ENCODE measurements at regions not wholly inside any gene's neighbourhood (a gene's known extent, or its start where the extent isn't known, plus 50 kb on each side); places are given as distances from the start of the nearest gene placed in this dataset.

DNA sequence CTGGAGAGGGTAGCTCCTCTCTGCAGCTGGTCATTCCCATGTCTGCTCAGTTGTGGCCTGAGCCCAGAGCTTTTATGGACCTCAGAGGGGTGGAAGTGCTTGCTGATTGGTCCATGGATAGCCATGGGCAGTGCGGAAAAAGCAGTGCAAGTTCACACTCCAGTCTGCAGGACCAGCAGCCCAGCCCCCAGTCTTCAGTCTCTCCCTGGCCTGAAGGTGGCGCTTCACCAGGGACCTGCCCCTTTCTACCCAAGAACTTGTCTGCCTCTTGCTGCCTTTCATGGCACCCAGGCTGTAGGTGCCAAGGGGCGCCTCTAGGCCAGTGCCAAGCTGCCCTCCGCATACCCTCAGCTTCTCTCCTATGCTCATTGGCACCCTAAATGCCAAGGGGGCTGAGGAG is 91.0 kb downstream of the TBXT start:
- no peaks in the 10 kb centered on the region for H3K4me1 ChIP-seq (ENCODE audit: control insufficient read depth, insufficient read depth, low read length)
- no peaks in the 10 kb centered on the region for H3K9me3 ChIP-seq (ENCODE audit: control insufficient read depth, insufficient read depth, low read length)
- no peak overlapping the region for H3K4me3 ChIP-seq (ENCODE audit: low read depth, low read length)
- H3K9ac ChIP-seq (ENCODE audit: low read depth, low read length): no peak overlapping the region
- no peaks in the 10 kb centered on the region for H3K27me3 ChIP-seq (ENCODE audit: control insufficient read depth, insufficient read depth, low read length)
- no peaks in the 10 kb centered on the region for H3K36me3 ChIP-seq (ENCODE audit: control insufficient read depth, insufficient read depth, low read length)

DNA sequence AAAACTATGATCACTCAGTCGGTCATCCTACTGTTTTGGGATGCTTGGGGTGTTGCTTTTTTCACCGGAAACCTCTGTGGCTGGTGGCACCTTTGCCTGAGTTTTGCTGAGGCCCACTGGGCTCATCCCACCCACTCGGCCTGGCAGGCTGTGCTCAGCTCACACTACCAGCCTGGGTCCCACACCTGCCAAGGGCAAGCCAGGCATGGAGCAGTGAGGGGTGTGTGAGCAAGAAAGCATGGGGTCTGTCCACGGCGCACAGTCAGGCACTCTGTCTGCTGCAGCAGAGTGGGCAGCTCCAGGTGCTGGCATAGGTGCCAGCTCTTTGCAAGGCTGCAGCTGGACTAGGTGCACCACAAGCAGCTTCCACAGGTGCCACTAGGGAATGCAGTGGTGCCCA is 91.7 kb downstream of the TBXT start:
- H3K4me3 ChIP-seq (ENCODE audit: low read depth, low read length): no peak overlapping the region
- no peaks in the 10 kb centered on the region for H3K36me3 ChIP-seq (ENCODE audit: control insufficient read depth, insufficient read depth, low read length)
- no peaks in the 10 kb centered on the region for H3K27me3 ChIP-seq (ENCODE audit: control insufficient read depth, insufficient read depth, low read length)
- H3K9me3 ChIP-seq (ENCODE audit: control insufficient read depth, insufficient read depth, low read length): no peaks in the 10 kb centered on the region
- H3K4me1 ChIP-seq (ENCODE audit: control insufficient read depth, insufficient read depth, low read length): no peaks in the 10 kb centered on the region
- no peak overlapping the region for H3K9ac ChIP-seq (ENCODE audit: low read depth, low read length)

DNA sequence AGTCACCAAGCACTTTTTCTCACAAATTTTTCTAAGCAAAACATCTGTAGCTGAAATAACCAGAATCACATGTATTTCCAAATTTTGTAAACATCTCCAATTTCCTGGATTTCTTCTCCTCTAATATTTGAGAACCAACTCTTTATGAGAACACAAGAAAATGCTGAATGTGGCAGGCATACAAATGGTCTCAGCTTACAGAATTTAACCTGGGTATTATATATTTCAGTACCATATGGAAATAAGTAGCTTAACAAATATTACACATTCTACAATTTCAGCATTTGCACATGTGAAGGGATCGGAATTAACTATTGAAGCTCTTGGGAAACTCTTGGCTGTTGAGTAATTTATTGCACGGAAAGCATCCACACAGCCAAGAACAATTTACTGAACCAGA is 92.5 kb downstream of the TBXT start:
- no peak overlapping the region for H3K4me3 ChIP-seq (ENCODE audit: low read depth, low read length)
- H3K4me1 ChIP-seq (ENCODE audit: control insufficient read depth, insufficient read depth, low read length): no peaks in the 10 kb centered on the region
- H3K9me3 ChIP-seq (ENCODE audit: control insufficient read depth, insufficient read depth, low read length): no peaks in the 10 kb centered on the region
- no peaks in the 10 kb centered on the region for H3K36me3 ChIP-seq (ENCODE audit: control insufficient read depth, insufficient read depth, low read length)
- H3K9ac ChIP-seq (ENCODE audit: low read depth, low read length): no peak overlapping the region
- H3K27me3 ChIP-seq (ENCODE audit: control insufficient read depth, insufficient read depth, low read length): no peaks in the 10 kb centered on the region

DNA sequence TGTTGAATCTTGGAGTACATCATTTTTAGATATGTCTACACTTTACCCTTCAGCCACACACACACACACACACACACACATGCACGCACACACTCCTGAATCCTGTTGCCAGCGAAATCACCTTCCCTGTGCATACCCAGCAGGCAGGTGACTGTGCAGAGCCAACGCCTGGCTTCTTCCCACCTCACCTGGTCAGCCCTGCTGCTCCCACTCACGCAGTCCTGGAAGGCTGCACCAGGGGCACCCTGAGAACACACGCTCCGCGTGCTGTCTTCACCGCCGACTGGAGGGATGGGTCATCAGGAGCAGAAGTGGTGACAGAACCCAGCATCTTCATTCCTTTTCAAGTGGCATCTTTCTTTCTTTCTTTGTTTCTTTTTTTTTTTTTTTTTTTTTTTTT is 94.6 kb downstream of the TBXT start:
- Histone ChIP-seq H3K36me3 (ENCODE audit: control insufficient read depth, insufficient read depth, low read length) (no peaks in the 10 kb centered on the region), H3K4me1 (ENCODE audit: control insufficient read depth, insufficient read depth, low read length) (no peaks in the 10 kb centered on the region), H3K9ac (ENCODE audit: low read depth, low read length) (no peak overlapping the region), H3K4me3 (ENCODE audit: low read depth, low read length) (no peak overlapping the region), H3K9me3 (ENCODE audit: control insufficient read depth, insufficient read depth, low read length) (no peaks in the 10 kb centered on the region), H3K27me3 (ENCODE audit: control insufficient read depth, insufficient read depth, low read length) (no peaks in the 10 kb centered on the region)

DNA sequence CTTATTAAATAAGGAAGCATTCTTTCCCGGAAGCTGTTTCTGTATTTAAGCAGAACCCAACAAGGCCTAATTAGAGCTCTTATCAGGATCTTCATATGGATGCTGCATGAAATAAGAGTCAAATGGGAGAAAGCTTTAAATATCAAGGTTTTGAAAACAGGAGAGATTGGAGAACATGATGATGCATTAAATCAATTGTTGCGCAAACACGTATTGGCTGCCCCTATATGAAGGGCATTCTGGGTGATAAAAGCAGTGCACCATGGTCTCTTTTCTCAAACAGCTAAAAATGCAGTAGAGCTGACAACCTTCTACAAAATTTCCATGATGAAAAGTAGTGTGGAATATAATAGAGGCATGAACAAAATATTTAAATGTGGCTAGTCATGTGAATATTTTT is 98.9 kb downstream of the TBXT start:
- Histone ChIP-seq H3K36me3 (ENCODE audit: control insufficient read depth, insufficient read depth, low read length) (no peaks in the 10 kb centered on the region), H3K4me1 (ENCODE audit: control insufficient read depth, insufficient read depth, low read length) (no peaks in the 10 kb centered on the region), H3K4me3 (ENCODE audit: low read depth, low read length) (no peak overlapping the region), H3K9me3 (ENCODE audit: control insufficient read depth, insufficient read depth, low read length) (no peaks in the 10 kb centered on the region), H3K27me3 (ENCODE audit: control insufficient read depth, insufficient read depth, low read length) (no peaks in the 10 kb centered on the region), H3K9ac (ENCODE audit: low read depth, low read length) (no peak overlapping the region)

DNA sequence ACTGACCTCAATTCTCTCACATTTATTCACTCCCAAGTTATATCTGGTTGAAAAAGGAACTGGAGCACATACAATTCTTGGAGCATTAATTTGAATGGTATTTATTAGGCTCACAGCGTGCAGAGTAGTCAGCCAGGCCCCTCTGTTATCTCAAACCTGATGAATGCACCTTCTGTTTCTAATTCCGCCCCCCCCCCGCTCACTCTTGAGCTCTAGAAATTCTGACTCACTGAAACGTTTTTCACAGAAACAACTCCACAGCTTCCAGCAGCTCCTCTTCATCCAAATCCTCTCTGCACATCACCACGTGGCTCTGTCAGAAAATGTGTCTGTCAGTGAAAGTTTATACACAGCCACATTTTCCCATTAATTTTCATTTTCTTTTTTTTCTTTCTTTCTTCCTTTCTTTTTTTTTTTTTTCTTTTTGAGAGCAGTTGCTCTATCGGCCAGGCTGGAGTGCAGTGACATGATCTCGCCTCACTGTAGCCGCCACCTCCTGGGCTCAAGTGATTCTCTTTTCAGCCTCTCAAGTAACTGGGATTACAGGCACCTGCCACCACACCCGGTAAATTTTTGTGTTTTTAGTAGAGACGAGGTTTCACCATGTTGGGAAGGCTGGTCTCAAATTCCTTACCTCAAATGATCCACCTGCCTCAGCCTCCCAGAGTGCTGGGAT is 109.4 kb downstream of the TBXT start:
- H3K4me1 ChIP-seq (ENCODE audit: control insufficient read depth, insufficient read depth, low read length): no peaks in the 10 kb centered on the region
- H3K27me3 ChIP-seq (ENCODE audit: control insufficient read depth, insufficient read depth, low read length): no peaks in the 10 kb centered on the region
- peaks cover 5% of the 10 kb centered on the region for H3K9me3 ChIP-seq (ENCODE audit: control insufficient read depth, insufficient read depth, low read length)
- no peak overlapping the region for H3K4me3 ChIP-seq (ENCODE audit: low read depth, low read length)
- H3K36me3 ChIP-seq (ENCODE audit: control insufficient read depth, insufficient read depth, low read length): no peaks in the 10 kb centered on the region
- no peak overlapping the region for H3K9ac ChIP-seq (ENCODE audit: low read depth, low read length)

DNA sequence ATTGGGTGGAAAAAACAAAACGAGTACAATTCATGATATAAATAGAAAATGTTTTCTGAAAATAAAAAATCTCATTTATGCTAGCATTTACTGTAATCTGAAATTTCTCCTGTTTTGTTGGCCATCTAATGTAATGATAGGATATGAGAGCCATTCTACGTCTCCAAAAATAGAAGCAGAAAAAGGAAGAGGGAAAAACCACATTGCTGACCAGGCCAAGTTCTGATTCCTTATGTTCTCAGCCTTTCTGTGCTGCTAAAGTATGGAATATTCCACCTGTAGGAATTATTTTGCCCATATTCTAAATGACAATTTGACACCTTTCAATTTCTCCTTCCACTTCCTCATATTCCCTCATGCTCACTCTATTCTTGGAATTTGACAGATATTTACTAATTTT is 110.2 kb downstream of the TBXT start:
- Histone ChIP-seq H3K4me1 (ENCODE audit: control insufficient read depth, insufficient read depth, low read length) (no peaks in the 10 kb centered on the region), H3K4me3 (ENCODE audit: low read depth, low read length) (no peak overlapping the region), H3K9me3 (ENCODE audit: control insufficient read depth, insufficient read depth, low read length) (peaks cover 5% of the 10 kb centered on the region), H3K36me3 (ENCODE audit: control insufficient read depth, insufficient read depth, low read length) (no peaks in the 10 kb centered on the region), H3K27me3 (ENCODE audit: control insufficient read depth, insufficient read depth, low read length) (no peaks in the 10 kb centered on the region), H3K9ac (ENCODE audit: low read depth, low read length) (no peak overlapping the region)

DNA sequence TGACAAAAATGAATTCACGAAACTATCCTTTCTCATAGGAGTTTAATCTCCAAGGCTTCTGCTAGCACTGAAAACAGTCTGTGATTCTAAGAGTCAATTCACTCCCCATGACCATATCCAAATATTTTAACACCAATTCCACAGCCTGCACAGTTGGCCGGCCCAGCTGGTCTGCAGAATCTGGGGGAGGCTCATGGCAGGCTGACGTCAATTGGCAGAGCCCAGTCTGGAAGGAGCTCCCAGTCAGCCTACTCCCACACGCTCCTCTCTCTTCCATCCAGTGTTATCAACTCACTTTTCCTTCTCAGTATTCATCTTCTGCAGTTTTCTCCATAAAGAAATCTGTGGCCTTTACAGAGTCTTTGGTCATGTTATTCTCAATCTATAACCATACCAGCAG is 111.0 kb downstream of the TBXT start:
- Histone ChIP-seq H3K9ac (ENCODE audit: low read depth, low read length) (no peak overlapping the region), H3K4me3 (ENCODE audit: low read depth, low read length) (no peak overlapping the region), H3K36me3 (ENCODE audit: control insufficient read depth, insufficient read depth, low read length) (no peaks in the 10 kb centered on the region), H3K27me3 (ENCODE audit: control insufficient read depth, insufficient read depth, low read length) (no peaks in the 10 kb centered on the region), H3K4me1 (ENCODE audit: control insufficient read depth, insufficient read depth, low read length) (no peaks in the 10 kb centered on the region), H3K9me3 (ENCODE audit: control insufficient read depth, insufficient read depth, low read length) (peaks cover 5% of the 10 kb centered on the region)

DNA sequence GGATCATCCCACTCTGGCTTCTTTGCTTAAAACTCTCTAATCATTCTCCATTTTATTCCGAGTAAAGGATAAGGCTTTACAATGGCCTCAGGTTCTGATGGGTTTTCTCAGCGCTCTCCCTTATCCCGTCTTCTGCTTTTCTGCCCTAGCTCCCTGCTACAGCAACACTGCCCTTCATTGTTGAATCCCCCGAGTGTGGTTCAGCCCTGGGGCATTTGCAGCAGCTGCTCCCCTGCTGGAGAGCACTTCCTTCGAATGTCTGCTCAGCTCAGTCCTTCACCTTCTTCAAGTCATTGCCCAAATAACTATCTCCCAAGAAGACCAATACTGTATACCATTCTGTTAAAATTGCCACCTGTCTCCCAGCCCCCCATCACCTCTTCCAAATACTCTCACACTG is 111.8 kb downstream of the TBXT start:
- Histone ChIP-seq H3K4me3 (ENCODE audit: low read depth, low read length) (no peak overlapping the region), H3K9me3 (ENCODE audit: control insufficient read depth, insufficient read depth, low read length) (peaks cover 5% of the 10 kb centered on the region), H3K4me1 (ENCODE audit: control insufficient read depth, insufficient read depth, low read length) (no peaks in the 10 kb centered on the region), H3K27me3 (ENCODE audit: control insufficient read depth, insufficient read depth, low read length) (no peaks in the 10 kb centered on the region), H3K9ac (ENCODE audit: low read depth, low read length) (no peak overlapping the region), H3K36me3 (ENCODE audit: control insufficient read depth, insufficient read depth, low read length) (no peaks in the 10 kb centered on the region)

DNA sequence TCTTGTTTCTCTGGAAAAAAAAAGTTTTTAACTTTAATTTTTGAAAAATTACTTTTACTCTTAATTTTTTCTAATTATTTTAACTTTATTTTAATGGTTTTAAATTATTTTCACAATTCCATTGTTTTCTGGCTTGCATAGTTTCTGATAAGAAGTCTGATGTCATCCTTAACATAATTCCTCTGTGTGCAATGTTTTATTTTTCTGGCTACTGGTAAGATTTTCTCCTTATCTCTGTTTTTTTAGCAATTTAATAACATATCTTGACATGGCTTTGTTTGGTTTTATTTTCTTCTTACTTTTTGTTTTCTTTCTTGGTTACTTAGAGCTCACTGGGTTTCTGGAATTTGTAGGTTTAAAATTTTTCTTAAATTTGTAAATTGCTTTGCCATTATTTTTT is 114.8 kb downstream of the TBXT start:
- H3K4me1 ChIP-seq (ENCODE audit: control insufficient read depth, insufficient read depth, low read length): no peaks in the 10 kb centered on the region
- H3K9ac ChIP-seq (ENCODE audit: low read depth, low read length): no peak overlapping the region
- no peaks in the 10 kb centered on the region for H3K27me3 ChIP-seq (ENCODE audit: control insufficient read depth, insufficient read depth, low read length)
- peaks cover 5% of the 10 kb centered on the region for H3K9me3 ChIP-seq (ENCODE audit: control insufficient read depth, insufficient read depth, low read length)
- H3K4me3 ChIP-seq (ENCODE audit: low read depth, low read length): no peak overlapping the region
- H3K36me3 ChIP-seq (ENCODE audit: control insufficient read depth, insufficient read depth, low read length): no peaks in the 10 kb centered on the region

DNA sequence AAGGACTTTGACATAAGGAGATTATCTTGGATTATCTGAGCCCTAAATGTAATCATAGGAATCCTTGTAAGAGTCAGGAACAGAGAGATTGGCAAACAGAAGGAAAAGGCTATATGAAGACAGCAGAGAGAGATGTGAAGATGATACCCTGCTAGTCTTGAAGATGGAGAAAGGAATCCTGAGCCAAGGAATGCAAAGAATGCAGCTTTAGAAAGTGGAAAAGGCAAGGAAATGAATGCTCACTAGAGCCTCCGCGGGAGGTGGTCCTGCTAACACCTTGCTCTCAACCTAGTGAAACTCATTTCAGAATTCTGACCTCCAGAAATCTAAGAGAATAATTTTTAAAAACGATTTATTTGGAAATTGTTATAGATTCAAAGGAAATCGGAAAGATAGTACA is 117.1 kb downstream of the TBXT start:
- no peak overlapping the region for H3K9ac ChIP-seq (ENCODE audit: low read depth, low read length)
- H3K4me1 ChIP-seq (ENCODE audit: control insufficient read depth, insufficient read depth, low read length): no peaks in the 10 kb centered on the region
- H3K27me3 ChIP-seq (ENCODE audit: control insufficient read depth, insufficient read depth, low read length): no peaks in the 10 kb centered on the region
- no peaks in the 10 kb centered on the region for H3K36me3 ChIP-seq (ENCODE audit: control insufficient read depth, insufficient read depth, low read length)
- H3K4me3 ChIP-seq (ENCODE audit: low read depth, low read length): no peak overlapping the region
- peaks cover 5% of the 10 kb centered on the region for H3K9me3 ChIP-seq (ENCODE audit: control insufficient read depth, insufficient read depth, low read length)

DNA sequence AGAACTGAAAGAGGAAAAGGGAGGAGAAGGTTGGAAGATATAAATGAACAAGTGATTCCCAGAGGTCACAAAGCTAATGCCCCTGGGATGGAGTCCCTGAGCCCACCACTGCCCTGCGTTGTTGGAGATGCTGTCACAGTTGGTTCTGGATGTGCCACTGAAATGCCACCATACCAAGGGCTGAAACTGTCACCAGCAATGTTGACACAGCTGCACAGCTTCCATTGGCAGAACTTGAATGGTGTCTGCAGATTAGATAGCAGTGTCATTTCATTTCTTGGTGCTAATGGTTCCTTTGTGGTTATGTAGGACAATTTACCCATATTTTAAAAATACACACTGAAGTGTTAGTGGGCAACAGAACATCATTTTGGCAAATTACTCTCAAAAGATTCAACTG is 120.7 kb downstream of the TBXT start:
- no peaks in the 10 kb centered on the region for H3K36me3 ChIP-seq (ENCODE audit: control insufficient read depth, insufficient read depth, low read length)
- no peaks in the 10 kb centered on the region for H3K4me1 ChIP-seq (ENCODE audit: control insufficient read depth, insufficient read depth, low read length)
- no peaks in the 10 kb centered on the region for H3K9me3 ChIP-seq (ENCODE audit: control insufficient read depth, insufficient read depth, low read length)
- H3K4me3 ChIP-seq (ENCODE audit: low read depth, low read length): no peak overlapping the region
- no peak overlapping the region for H3K9ac ChIP-seq (ENCODE audit: low read depth, low read length)
- no peaks in the 10 kb centered on the region for H3K27me3 ChIP-seq (ENCODE audit: control insufficient read depth, insufficient read depth, low read length)
